Stimulated activated CD8-positive, alpha-beta memory T cell treated with anti-CD3 and anti-CD28 coated beads, Interleukin-15, amount 100 ng/mL, for 1 hour (primary cell): ENCODE measurements at regions not wholly inside any gene's neighbourhood (a gene's known extent, or its start where the extent isn't known, plus 50 kb on each side); places are given as distances from the start of the nearest gene placed in this dataset.
"Not testable (repeated sequence)": the region's sequence is repeated elsewhere in the genome, so short reads cannot be mapped to it uniquely, and the experiment has no call there.

Source experiments
- DNase-seq: peaks from one replicate; pipeline ENCODE4 v3.0.0-alpha.2; 2020; ENCODE audit warnings: low read depth

- no peak for DNase-seq
Measured at GRCh38 chr16:80258407-80258806, 282.4 kb upstream of the DYNLRB2 start.

DNA sequence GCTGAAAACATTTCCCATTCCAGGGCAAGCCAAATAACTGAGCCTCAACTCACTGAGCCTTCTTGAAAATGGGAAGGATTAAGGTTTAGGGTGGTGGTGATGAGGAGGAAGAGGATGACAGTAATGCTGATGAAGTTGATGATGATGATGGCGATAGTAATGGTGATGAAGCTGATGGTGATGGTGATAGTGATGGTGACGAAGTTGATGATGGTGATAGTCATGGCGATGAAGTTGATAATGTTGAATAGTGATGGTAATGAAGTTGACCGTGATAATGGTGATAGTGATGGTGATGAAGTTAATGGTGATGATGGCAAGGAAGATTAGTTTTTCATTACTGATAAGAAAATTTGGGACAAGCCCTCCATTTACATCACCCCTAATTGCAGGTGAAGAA, 285.8 kb upstream of the DYNLRB2 start:
- DNase-seq = no peak

DNA sequence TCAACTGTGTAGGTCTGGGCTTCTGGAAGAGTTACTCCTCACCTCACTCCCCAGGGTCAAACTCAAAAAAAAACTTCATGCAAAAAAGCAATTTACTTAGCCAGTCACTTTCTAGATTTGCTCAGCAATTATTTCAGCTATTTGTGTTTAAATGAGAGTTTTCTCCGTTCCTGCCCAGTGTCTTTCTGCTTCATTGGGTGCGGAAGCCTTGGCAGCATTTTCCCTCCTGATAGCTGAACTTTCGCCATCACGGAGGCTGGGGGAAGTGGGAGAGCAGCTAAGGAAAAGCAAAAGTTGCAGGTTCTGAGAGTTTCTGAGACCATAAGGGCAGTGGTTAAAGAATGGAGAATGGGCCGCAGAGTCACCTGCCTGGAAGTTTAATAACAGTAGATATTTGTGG, 287.1 kb upstream of the DYNLRB2 start:
- DNase-seq = no peak

GRCh38 chr16:80250381-80250780, 290.4 kb upstream of the DYNLRB2 start:
- no peak for DNase-seq

GRCh38 chr16:80243303-80243702, 297.5 kb upstream of the DYNLRB2 start:
- not testable (repeated sequence) for DNase-seq

- not testable (repeated sequence) for DNase-seq
Measured at GRCh38 chr16:80242279-80242678, 298.5 kb upstream of the DYNLRB2 start.

DNA sequence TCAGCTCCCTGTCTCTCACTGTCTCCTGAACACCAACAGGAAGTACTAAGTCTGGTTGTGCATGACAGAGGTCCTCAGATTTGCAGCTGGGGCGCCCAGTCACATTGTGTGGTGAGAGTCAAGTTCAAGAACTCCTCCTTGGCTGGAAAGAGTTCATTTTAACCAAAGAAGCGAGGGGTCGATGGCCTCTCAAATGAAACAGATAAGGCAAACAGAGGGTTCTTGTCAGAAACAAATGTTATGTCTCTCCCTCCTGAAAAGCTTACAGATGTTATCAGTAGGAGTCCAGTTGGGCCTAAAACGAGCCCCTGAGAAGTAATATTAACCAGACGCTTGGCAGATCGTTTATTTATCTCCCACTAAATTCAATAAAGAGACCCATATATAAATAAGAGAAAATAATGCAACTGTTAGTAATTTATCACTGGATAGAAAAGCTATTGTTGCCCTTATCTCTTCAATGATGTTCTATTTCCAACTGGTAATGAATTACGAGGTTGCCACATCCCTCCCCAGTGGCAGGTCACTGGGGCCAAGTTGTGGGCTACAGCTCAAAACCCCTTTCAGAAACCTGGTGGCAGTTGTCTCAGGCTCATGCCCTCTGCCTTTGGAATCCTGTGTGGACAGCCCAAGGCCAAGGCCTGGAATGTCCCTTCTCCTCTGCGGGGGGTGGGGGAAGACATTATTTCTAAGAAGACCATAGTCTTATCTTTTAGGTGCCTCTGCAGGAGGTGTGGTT, 307.5 kb upstream of the DYNLRB2 start:
- DNase-seq = no peak

DNA sequence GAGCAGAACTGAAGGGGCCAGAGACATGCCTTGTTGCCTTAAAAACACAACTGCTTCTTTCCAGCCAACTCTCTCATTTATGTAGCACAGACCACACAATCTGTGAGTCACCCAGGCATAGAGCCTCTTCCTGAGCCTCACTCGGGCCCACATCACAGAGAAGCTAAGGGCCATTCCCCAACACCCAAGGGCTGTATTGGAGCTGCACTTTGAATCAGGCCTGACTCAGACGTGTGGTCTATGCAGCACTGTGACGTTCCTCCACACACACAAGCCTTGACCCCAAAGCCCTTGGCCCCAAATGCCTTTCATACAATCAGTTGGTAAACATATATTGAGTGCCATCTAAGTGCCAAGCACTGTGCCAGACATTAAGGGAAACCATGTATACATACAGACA, 308.9 kb upstream of the DYNLRB2 start:
- DNase-seq = no peak

DNA sequence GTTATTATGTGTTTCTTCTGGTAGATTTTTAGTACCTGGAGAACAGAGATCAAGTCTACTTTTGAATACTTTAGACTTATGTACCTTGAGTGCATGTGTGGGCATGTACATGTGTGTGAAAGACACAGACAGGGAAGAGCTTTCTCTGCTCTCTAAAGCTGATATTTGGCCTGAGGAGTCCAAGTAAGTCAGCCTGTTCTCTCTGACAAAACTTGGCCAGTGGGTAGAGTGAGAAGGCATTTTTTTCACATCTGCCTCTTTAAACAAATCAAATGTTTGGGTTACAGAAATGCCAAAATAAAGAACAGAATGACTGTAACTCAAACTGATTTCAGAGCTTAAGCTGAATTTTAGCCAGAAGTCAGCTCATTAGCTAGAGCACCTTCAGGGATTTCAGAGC, 309.7 kb upstream of the DYNLRB2 start:
- no peak for DNase-seq

GRCh38 chr16:80230328-80231120, 310.3 kb upstream of the DYNLRB2 start:
- DNase-seq = no peak

- DNase-seq = no peak
Measured at GRCh38 chr16:80226499-80226898, 314.3 kb upstream of the DYNLRB2 start.

GRCh38 chr16:80210787-80211186, 330.0 kb upstream of the DYNLRB2 start:
- no peak for DNase-seq

DNA sequence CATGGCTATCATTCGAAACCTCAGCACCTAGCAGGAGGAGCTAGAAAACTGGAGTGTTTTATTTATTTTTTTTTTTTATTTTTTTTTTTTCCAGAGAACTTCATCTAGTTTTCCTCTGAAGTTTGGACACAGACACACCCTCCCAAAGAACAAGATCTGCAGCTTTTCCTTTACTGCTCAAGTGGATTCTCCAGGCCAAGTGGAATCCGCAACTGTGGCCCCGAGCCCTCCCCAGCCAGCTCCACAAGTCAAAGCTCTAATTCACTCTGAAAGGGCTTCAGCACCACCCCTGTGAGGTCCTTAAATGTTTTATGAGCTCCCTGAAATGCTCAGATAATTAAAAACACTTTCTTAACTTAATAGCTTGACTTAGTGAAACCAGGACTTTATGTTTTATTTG, 332.1 kb upstream of the DYNLRB2 start:
- DNase-seq = no peak

- DNase-seq = no peak
Measured at GRCh38 chr16:80208015-80208414, 332.8 kb upstream of the DYNLRB2 start.

DNA sequence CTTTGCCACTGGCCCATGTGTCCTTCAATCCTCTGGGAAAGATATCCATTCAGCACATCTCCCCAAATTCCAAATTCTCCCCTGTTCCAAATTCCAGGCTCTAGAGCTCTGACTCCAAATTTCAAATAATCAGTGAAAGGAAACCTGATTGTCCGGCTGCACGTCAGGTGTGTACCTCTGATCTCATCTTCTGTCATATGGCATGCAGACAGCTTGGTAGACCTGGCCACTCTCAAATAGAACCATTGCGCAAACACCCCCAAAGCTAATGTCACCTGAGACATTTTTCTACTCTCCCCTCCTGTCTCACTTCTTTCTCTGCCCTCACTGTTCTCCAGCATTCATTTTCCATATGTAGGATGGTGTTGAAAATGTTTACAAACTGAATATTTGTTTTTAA, 337.0 kb upstream of the DYNLRB2 start:
- DNase-seq = no peak

DNA sequence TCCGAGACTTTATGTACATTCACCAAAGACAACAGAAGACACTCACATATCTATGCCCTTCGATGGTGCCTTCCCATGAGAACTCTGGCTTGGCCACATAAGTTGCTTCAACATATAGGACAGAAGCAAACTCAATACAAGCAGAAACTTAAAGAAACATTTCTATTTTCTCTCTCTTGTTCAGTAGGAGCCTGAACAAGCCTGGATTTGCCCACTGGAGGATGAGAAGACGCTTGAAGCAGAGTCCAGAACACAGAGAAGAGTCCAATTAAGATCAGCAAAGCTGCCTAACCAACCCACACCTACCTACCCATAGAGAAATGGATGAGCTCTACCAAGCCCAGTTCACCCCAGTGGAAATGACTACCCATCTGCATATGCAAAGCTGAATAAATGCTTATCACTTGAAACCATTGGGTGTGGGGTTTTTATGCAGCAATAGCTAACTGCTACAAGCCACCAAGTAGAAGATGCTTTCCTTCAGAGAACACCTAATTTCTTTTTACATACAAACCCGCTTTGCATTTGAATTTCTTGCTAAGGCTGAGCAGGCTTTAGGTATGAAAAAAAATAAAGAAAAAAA, 337.9 kb upstream of the DYNLRB2 start:
- no peak for DNase-seq

DNA sequence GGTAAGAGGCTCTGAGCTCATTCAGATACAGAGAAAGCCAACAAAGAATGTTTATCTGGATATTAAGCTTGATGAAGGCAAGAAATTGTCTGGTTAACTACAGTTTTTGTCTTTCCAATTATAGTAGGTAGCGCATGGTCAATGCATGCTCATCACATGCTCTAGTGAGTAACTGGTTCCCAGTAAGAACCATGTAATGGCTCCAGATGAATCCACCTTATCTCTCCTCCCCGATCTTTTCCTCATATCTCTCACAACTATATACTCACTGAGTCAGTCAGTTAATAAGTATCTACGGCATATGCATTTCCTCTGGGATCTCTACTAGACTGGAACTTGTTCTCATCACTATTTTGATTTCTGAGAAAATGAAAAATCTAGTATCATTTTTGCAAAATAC, 340.7 kb upstream of the DYNLRB2 start:
- DNase-seq = no peak

- DNase-seq = no peak
Measured at GRCh38 chr16:80199614-80200013, 341.2 kb upstream of the DYNLRB2 start.

DNA sequence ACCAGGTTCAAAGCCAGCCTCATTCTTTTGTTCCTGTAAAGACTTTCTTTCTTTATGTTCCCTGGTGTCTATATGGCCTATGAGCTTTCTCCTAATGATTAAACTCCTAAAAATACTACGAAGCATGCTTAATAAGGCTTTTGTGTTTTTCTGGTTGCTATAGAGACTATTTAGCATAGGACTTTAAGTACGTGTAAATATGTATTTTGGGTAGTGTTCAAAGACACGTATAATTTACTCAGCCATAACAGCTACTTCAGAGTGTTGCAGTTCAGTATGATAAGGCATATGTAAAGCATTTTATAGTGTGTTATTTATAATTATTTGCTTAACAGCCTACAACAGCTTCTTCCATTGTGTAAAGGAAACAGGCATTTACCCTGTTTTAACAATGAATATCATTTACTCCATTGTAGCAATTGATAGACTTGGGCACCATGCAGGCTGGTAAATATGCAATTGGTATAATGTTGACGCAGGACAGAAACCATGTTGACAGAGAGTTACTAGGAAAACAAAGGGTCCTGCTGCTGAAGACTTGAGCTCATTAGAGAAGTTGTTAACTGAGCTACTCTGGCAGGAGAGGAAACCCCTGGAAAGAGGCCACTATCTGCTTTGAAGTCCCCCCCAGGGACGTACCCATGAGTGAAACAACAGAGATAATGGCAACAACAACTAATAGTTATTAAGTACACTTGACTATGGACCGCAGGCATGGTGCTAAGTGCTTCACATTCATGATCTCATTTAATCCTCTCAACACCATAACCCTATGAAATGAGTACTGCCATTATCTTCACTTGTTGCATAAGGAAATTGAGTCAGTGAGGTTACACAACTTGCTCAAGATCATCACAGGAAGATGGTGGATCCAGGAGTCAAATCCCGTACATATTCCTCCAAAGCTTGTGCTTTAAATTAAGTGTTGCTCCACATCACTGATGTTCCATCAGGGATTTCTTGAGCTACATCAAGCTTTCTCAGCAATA, 342.2 kb upstream of the DYNLRB2 start:
- no peak for DNase-seq

- no peak for DNase-seq
Measured at GRCh38 chr16:80197741-80198201, 343.0 kb upstream of the DYNLRB2 start.

- no peak for DNase-seq
Measured at GRCh38 chr16:80191928-80192327, 348.9 kb upstream of the DYNLRB2 start.
